ENCODE measurements at regions not wholly inside any gene's neighbourhood (a gene's known extent, or its start where the extent isn't known, plus 50 kb on each side); places are given as distances from the start of the nearest gene placed in this dataset.

DNA sequence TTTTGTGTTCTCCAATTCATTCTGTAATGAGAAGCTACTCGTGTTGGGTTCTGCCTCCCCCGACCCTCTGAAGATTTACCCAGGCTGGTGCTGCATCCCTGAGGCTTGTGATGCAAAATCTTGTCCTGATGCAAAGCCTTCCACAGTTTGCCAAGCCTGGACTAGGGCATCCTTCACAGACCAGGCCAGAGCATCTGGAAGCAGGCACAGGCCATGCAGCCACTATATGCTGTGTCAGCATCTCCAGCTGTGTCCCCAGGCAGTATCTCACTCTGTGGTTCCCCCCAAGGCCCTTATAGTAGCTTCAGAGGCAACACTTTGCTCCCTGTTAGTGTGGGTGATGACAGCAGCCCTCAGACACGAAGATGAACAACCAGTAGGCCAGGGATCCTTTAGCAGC lies 77.3 kb upstream of the RCN1 start:
- intact Hi-C loops (cut with DNase I), result no loop called here

DNA sequence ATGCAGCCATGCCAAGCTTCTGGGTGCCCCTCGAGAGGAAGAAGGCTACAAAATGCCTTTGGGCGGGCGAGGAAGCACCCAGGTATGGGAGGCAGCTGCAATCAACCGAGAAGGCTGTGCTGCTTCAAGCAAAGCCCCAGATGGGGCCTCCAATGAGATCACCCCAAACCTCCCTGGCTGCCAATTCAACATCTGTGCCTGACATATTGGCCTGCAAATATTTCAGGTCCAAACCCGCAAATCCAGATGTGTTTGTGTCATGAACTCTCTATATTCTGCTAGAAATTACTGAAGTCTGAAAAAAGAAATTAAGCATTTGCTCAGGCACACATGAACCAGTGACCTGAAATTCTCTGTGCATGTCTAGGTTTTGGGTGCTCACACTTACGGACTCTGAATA lies 78.8 kb upstream of the RCN1 start:
- H3K36me3 ChIP-seq (replicated peaks in 1 of 2), result no peaks in the 10 kb centered on the region
- H3K4me1 ChIP-seq (replicated peaks in 1 of 2), result no peaks in the 10 kb centered on the region
- no peak overlapping the region for H3K4me3 ChIP-seq
- intact Hi-C loops (cut with DNase I), result no loop called here
- TF ChIP-seq, protein P1, sequence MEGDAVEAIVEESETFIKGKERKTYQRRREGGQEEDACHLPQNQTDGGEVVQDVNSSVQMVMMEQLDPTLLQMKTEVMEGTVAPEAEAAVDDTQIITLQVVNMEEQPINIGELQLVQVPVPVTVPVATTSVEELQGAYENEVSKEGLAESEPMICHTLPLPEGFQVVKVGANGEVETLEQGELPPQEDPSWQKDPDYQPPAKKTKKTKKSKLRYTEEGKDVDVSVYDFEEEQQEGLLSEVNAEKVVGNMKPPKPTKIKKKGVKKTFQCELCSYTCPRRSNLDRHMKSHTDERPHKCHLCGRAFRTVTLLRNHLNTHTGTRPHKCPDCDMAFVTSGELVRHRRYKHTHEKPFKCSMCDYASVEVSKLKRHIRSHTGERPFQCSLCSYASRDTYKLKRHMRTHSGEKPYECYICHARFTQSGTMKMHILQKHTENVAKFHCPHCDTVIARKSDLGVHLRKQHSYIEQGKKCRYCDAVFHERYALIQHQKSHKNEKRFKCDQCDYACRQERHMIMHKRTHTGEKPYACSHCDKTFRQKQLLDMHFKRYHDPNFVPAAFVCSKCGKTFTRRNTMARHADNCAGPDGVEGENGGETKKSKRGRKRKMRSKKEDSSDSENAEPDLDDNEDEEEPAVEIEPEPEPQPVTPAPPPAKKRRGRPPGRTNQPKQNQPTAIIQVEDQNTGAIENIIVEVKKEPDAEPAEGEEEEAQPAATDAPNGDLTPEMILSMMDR (IDR thresholded peaks at IDR 0.05), result no peak
- no peak for TF ChIP-seq POLR2A (IDR thresholded peaks at IDR 0.05)
- no peaks in the 10 kb centered on the region for H3K9me3 ChIP-seq (replicated peaks in 1 of 3)
- H3K27me3 ChIP-seq, result peaks cover 6% of the 10 kb centered on the region
- 50 to 78% (median 70%) methylated on average over 6 of the region's 6 CpGs for WGBS, 4 donors
- DNase-seq, result no peak
- no peak overlapping the region for H3K27ac ChIP-seq

More for the DNA sequence above, 77.3 kb upstream of the RCN1 start:
- WGBS, 4 donors, result 21 to 57% (median 45%) methylated on average over 2 to 3 of the region's 3 CpGs
- Histone ChIP-seq H3K36me3 (replicated peaks in 1 of 2) (no peaks in the 10 kb centered on the region), H3K4me3 (no peak overlapping the region), H3K9me3 (replicated peaks in 1 of 3) (no peaks in the 10 kb centered on the region), H3K4me1 (replicated peaks in 1 of 2) (no peaks in the 10 kb centered on the region), H3K27ac (no peak overlapping the region), H3K27me3 (peaks cover 4% of the 10 kb centered on the region)
- no peak for TF ChIP-seq POLR2A (IDR thresholded peaks at IDR 0.05)
- TF ChIP-seq, protein P1 (IDR thresholded peaks at IDR 0.05), result no peak
- DNase-seq, result no peak

DNA sequence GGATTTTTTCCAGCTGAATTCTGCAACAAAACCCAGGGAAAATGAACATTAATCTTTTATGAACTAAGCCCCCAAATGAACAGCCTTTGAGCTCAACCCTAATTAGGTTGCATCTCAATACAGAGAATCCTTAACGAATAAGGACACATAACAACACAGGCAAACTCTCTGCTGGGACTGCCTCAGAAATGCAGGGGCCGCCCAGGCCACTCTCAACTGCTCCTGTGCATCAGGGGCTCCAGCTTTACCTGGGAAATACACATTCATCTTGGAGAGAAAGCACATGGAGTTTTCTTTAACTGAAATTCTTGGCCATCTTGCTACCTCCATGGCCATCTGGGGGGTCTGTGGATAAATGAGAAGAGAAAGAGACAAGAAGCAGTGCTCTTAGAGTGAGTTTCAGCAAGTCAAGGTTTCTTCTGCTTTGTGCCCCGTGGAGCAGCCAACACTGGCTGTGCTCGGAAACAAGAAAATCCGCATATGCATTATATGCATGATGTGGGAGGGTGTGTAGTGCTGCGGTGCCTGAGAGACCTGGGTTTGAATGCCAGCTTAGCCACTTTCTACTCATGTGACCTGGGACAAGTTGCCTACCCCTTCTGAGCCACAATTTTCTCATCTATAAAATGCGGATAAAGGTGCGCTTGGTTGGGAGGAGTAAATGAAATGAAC lies 81.9 kb upstream of the RCN1 start:
- intact Hi-C loops (cut with DNase I), result no loop called here

DNA sequence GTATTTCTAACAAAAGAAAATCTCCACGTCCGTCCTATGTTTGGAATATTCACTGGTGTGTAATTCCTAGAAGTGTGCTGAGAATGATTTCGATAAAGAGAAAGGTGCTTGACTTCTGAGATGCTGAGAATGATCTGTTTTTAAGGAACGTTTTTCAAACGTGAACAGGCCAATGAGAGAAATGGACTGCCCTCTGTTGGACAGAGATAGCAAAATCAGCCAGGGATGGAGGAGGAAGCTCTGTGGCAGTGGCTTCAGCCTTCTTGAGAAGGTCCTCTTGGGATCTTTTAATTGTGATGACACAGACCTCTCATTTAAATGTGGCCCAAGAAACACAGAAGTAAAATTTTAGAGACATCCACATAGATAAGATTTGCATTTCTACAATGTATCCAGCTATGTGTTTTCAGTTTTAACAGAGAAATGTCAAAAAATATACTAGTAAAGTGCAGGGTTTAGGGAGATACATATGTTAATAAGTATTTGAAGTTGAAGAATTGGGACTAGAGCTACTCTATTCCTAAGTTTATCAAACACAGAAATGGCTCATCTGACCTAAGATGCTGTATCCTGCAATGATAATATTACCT lies 84.0 kb upstream of the RCN1 start:
- Histone ChIP-seq H3K36me3 (replicated peaks in 1 of 2) (no peaks in the 10 kb centered on the region), H3K4me1 (replicated peaks in 1 of 2) (no peaks in the 10 kb centered on the region), H3K27me3 (peaks cover 6% of the 10 kb centered on the region), H3K27ac (no peak overlapping the region), H3K9me3 (replicated peaks in 1 of 3) (no peaks in the 10 kb centered on the region), H3K4me3 (no peak overlapping the region)
- 6 to 14% (median 8%) methylated on average over 5 of the region's 5 CpGs for WGBS, 4 donors
- TF ChIP-seq, protein P1 (IDR thresholded peaks at IDR 0.05), result peak; percentile 34 to 64 (median 50)
- no peak for TF ChIP-seq POLR2A (IDR thresholded peaks at IDR 0.05)
- intact Hi-C loops (cut with DNase I), result no loop called here
- peak in 5 of 7 donors; percentile 22 to 36 (median 33) for DNase-seq

More for the DNA sequence above, 81.9 kb upstream of the RCN1 start:
- no peak overlapping the region for H3K27ac ChIP-seq
- no peak overlapping the region for H3K4me3 ChIP-seq
- H3K27me3 ChIP-seq, result peaks cover 6% of the 10 kb centered on the region
- H3K4me1 ChIP-seq (replicated peaks in 1 of 2), result no peaks in the 10 kb centered on the region
- TF ChIP-seq POLR2A (IDR thresholded peaks at IDR 0.05), result no peak
- TF ChIP-seq, protein P1 (IDR thresholded peaks at IDR 0.05), result no peak
- H3K36me3 ChIP-seq (replicated peaks in 1 of 2), result no peaks in the 10 kb centered on the region
- no peaks in the 10 kb centered on the region for H3K9me3 ChIP-seq (replicated peaks in 1 of 3)
- 57 to 62% (median 58%) methylated on average over 8 of the region's 8 CpGs for WGBS, 4 donors
- no peak for DNase-seq

Measured in adrenal gland (tissue), 9 donors.